OCI-LY1 (cell line): ENCODE measurements at regions not wholly inside any gene's neighbourhood (a gene's known extent, or its start where the extent isn't known, plus 50 kb on each side); places are given as distances from the start of the nearest gene placed in this dataset.

Experiments used
- H2AFZ ChIP-seq: fragments of 200-600 bp; sonication (generic), shearing (Covaris generic); 2 replicates; pipeline ENCODE4 v1.6.0; 2014; ENCODE audit warnings: antibody characterized with exemption, mild to moderate bottlenecking, low read length
- H3F3A ChIP-seq: fragments of 200-600 bp; sonication (generic), shearing (Covaris generic); 2 replicates; pipeline ENCODE4 v1.6.0; 2014; ENCODE audit warnings: mild to moderate bottlenecking, antibody characterized with exemption, low read length, moderate library complexity; ENCODE audit not compliant: insufficient read depth
- H3K27ac ChIP-seq: fragments of 200-600 bp; sonication (generic); 2 replicates; pipeline ENCODE4 v1.5.1; 2014; ENCODE audit warnings: low read length, mixed run types, mild to moderate bottlenecking, low read depth; ENCODE audit not compliant: poor library complexity, severe bottlenecking
- H3K27me3 ChIP-seq: fragments of 200-600 bp; sonication (generic); 2 replicates; pipeline ENCODE4 v1.6.0; 2014; ENCODE audit warnings: antibody characterized with exemption, mild to moderate bottlenecking, low read length, moderate library complexity; ENCODE audit not compliant: insufficient read depth
- H3K36me3 ChIP-seq: fragments of 200-600 bp; sonication (generic); 2 replicates; pipeline ENCODE4 v1.6.1; 2014; ENCODE audit warnings: mild to moderate bottlenecking, antibody characterized with exemption, low read length, moderate library complexity, mixed read lengths; ENCODE audit not compliant: insufficient read depth
- H3K4me1 ChIP-seq: fragments of 200-600 bp; sonication (generic); 2 replicates; pipeline ENCODE4 v1.5.1; 2014; ENCODE audit warnings: mild to moderate bottlenecking, low read length, moderate library complexity; ENCODE audit not compliant: insufficient read depth, severe bottlenecking
- H3K4me2 ChIP-seq: fragments of 200-600 bp; sonication (generic), shearing (Covaris generic); 2 replicates; pipeline ENCODE4 v1.6.1; 2014; ENCODE audit warnings: low read length
- H3K4me3 ChIP-seq: fragments of 200-600 bp; sonication (generic); 2 replicates; pipeline ENCODE4 v1.5.1; 2014; ENCODE audit warnings: low read length, low read depth, mild to moderate bottlenecking, mixed read lengths; ENCODE audit not compliant: poor library complexity, severe bottlenecking
- H3K79me2 ChIP-seq: fragments of 200-600 bp; shearing (Covaris generic); 2 replicates; pipeline ENCODE4 v1.6.1; 2016; ENCODE audit warnings: mixed run types, low read length, mixed read lengths; ENCODE audit not compliant: insufficient read depth
- H3K9ac ChIP-seq: fragments of 200-600 bp; sonication (generic), shearing (Covaris generic); 2 replicates; pipeline ENCODE4 v1.6.1; 2014; ENCODE audit warnings: mild to moderate bottlenecking, low read length, mixed read lengths
- H3K9me2 ChIP-seq: fragments of 200-600 bp; sonication (generic), shearing (Covaris generic); 2 replicates; pipeline ENCODE4 v1.6.1; 2014; ENCODE audit warnings: low read depth, mild to moderate bottlenecking, low read length, mixed read lengths
- H3K9me3 ChIP-seq: fragments of 200-600 bp; shearing (Covaris generic); 2 replicates; pipeline ENCODE4 v1.6.1; 2014; ENCODE audit warnings: low read length, mixed read lengths
- H4K20me1 ChIP-seq: fragments of 200-600 bp; sonication (generic), shearing (Covaris generic); 2 replicates; pipeline ENCODE4 v1.6.0; 2016; ENCODE audit warnings: mild to moderate bottlenecking, low read length; ENCODE audit not compliant: insufficient read depth
- CTCF ChIP-seq: fragments of 200-600 bp; sonication (generic), shearing (Covaris generic); IDR thresholded peaks from 2 replicates; pipeline ENCODE4 v1.5.1; 2017; ENCODE audit warnings: mild to moderate bottlenecking, antibody characterized with exemption, low read length, moderate library complexity, mixed read lengths
- EZH2 ChIP-seq: fragments of 200-600 bp; sonication (generic), shearing (Covaris generic); IDR thresholded peaks from 2 replicates; pipeline ENCODE4 v1.8.0; 2017; ENCODE audit warnings: borderline replicate concordance, mixed run types, mild to moderate bottlenecking, antibody characterized with exemption, low read length, moderate library complexity, mixed read lengths

DNA sequence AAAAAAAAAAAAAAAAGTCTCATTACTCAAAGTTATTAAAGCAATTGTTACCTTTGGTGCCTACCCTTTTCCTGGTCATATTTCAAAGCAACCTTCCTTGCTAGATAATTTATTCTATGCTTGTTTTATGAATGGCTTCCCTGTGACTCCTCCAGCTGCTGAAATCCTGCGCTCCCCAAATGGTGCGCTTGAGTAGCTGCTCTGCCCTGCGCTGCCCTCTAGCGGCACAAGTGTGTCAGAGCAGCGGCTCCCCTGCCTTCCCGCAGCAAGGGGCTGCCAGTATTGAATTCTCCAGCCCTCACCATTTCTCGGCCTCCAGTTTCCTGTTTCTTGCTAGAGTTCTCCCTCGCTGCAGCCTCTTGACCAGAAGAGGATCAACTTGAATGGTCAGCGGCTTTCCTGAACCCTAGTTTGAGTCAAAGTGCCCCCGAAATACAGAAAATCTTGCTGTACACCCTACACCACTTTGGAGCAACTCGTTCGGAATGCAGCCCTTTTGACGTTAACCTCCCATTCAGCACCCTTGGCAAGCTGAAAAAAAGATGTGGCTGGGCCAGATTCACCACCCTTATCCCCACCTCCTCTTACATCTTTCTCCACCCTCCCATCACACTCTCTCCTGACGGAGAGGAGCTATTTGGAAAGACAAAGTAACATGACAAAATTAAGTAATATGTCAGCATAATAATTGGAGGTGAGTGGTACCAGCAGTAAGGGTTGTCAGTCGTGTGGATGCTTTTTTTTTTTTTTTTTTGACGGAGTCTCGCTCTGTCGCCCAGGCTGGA is 60.4 kb upstream of the KLHL31 start:
- H4K20me1 ChIP-seq = no peaks in the 10 kb centered on the region
- no peaks in the 10 kb centered on the region for H3K79me2 ChIP-seq
- H3K9me3 ChIP-seq = no peaks in the 10 kb centered on the region
- H3K4me2 ChIP-seq = no peak overlapping the region
- no peaks in the 10 kb centered on the region for H3K36me3 ChIP-seq
- no peak overlapping the region for H3K27ac ChIP-seq
- H3K4me1 ChIP-seq = no peaks in the 10 kb centered on the region
- H3K4me3 ChIP-seq = no peak overlapping the region
- H3K9me2 ChIP-seq = no peaks in the 10 kb centered on the region
- TF ChIP-seq EZH2 (no peak), CTCF (peak; percentile 95)
- H3K9ac ChIP-seq = no peak overlapping the region
- H3K27me3 ChIP-seq = no peaks in the 10 kb centered on the region; the same call in 1 of the 2 replicates
- no peaks in the 10 kb centered on the region for H3F3A ChIP-seq
- H2AFZ ChIP-seq = no peak overlapping the region

- TF ChIP-seq CTCF = no peak
Observed at GRCh38 chr6:53724501-53724900, 58.9 kb upstream of the KLHL31 start.

GRCh38 chr6:53723331-53723730 is 57.8 kb upstream of the KLHL31 start:
- no peak for TF ChIP-seq CTCF
- TF ChIP-seq EZH2 = no peak
- Histone ChIP-seq H3K79me2 (no peaks in the 10 kb centered on the region), H3K27me3 (no peaks in the 10 kb centered on the region; the same call in 1 of the 2 replicates), H3K27ac (no peak overlapping the region), H3K4me2 (no peak overlapping the region), H2AFZ (no peak overlapping the region; the same call in 1 of the 2 replicates), H3K9me2 (no peaks in the 10 kb centered on the region), H3K9me3 (no peaks in the 10 kb centered on the region), H3K36me3 (no peaks in the 10 kb centered on the region), H3K4me1 (no peaks in the 10 kb centered on the region), H3F3A (no peaks in the 10 kb centered on the region), H3K4me3 (no peak overlapping the region), H4K20me1 (no peaks in the 10 kb centered on the region), H3K9ac (no peak overlapping the region)

More at GRCh38 chr6:53724501-53724900, 58.9 kb upstream of the KLHL31 start:
- Histone ChIP-seq H2AFZ (no peak overlapping the region), H3K36me3 (no peaks in the 10 kb centered on the region), H3K4me1 (no peaks in the 10 kb centered on the region), H3K9me2 (no peaks in the 10 kb centered on the region), H3K27ac (no peak overlapping the region), H3K4me3 (no peak overlapping the region), H3K79me2 (no peaks in the 10 kb centered on the region), H3K9ac (no peak overlapping the region), H3K27me3 (no peaks in the 10 kb centered on the region; the same call in 1 of the 2 replicates), H3K4me2 (no peak overlapping the region), H3F3A (no peaks in the 10 kb centered on the region), H3K9me3 (no peaks in the 10 kb centered on the region), H4K20me1 (no peaks in the 10 kb centered on the region)
